PC-9 (cell line): ENCODE measurements at regions not wholly inside any gene's neighbourhood (a gene's known extent, or its start where the extent isn't known, plus 50 kb on each side); places are given as distances from the start of the nearest gene placed in this dataset.
A peak's percentile ranks its signal among the peaks of the same experiment; 100 is the strongest.

ENCODE experiments used
- BruUV-seq: library from RNA; stranded (reverse); fragments of 400-500 nt; replicated peaks from 2 replicates; lab custom pipeline; 2021; lab: Mats Ljungman, UMichigan
- CTCF ChIA-PET: fragments of 300-600 bp; sonication (Branson Sonifier 250); formaldehyde crosslinking; loops from one replicate; lab custom pipeline; 2022; ENCODE audit warnings: antibody characterized with exemption; lab: Charles Lee
- POLR2A ChIA-PET: fragments of 300-600 bp; sonication (Branson Sonifier 250); formaldehyde crosslinking; loops from one replicate; lab custom pipeline; 2022; ENCODE audit warnings: antibody characterized with exemption; ENCODE audit not compliant: unreplicated experiment; lab: Charles Lee
- DNase-seq, 2 experiments: peaks; one replicate each; pipeline versions ENCODE4 v3.0.0 to v3.0.0-alpha.2; 2015 to 2022; ENCODE audit warnings: mixed read lengths in 1 of 2
- H2AFZ ChIP-seq: fragments of 200-600 bp; sonication (generic); 2 replicates; pipeline ENCODE4 v1.8.1; 2017; ENCODE audit warnings: antibody characterized with exemption
- H3F3A ChIP-seq: fragments of 200-600 bp; sonication (generic); 2 replicates; pipeline ENCODE4 v1.8.1; 2017; ENCODE audit warnings: antibody characterized with exemption, mild to moderate bottlenecking, low read depth; ENCODE audit not compliant: insufficient read depth
- H3K27ac ChIP-seq: fragments of 200-600 bp; sonication (generic); 2 replicates; pipeline ENCODE4 v1.6.1; 2016; ENCODE audit warnings: mixed run types
- H3K27me3 ChIP-seq: fragments of 200-600 bp; sonication (generic); 2 replicates; pipeline ENCODE4 v1.6.1; 2016; ENCODE audit warnings: low read depth, mixed run types; ENCODE audit not compliant: insufficient read depth
- H3K36me3 ChIP-seq: fragments of 200-600 bp; sonication (generic); 2 replicates; pipeline ENCODE4 v1.6.1; 2016; ENCODE audit warnings: low read depth, mixed run types
- H3K4me1 ChIP-seq: fragments of 200-600 bp; sonication (generic); replicated peaks from 2 replicates; pipeline ENCODE4 v1.6.1; 2016; ENCODE audit warnings: mixed run types; ENCODE audit not compliant: insufficient read depth
- H3K4me2 ChIP-seq: fragments of 200-600 bp; sonication (generic); 2 replicates; pipeline ENCODE4 v1.6.1; 2017; ENCODE audit warnings: mixed run types
- H3K4me3 ChIP-seq: fragments of 200-600 bp; sonication (generic); 2 replicates; pipeline ENCODE4 v1.6.1; 2016; ENCODE audit warnings: mixed run types
- H3K79me2 ChIP-seq: fragments of 200-600 bp; sonication (generic); 2 replicates; pipeline ENCODE4 v1.6.1; 2017; ENCODE audit warnings: low read depth, mixed run types
- H3K9me2 ChIP-seq: fragments of 200-600 bp; sonication (generic); 2 replicates; pipeline ENCODE4 v1.8.1; 2017; ENCODE audit warnings: mild to moderate bottlenecking; ENCODE audit not compliant: insufficient read depth
- H3K9me3 ChIP-seq: fragments of 200-600 bp; sonication (generic); 2 replicates; pipeline ENCODE4 v1.8.1; 2016; ENCODE audit warnings: low read depth; ENCODE audit not compliant: insufficient read depth
- H4K20me1 ChIP-seq: fragments of 200-600 bp; sonication (generic); 2 replicates; pipeline ENCODE4 v1.8.1; 2017; ENCODE audit not compliant: insufficient read depth
- CTCF ChIP-seq: fragments of 200-600 bp; sonication (generic); conservative IDR thresholded peaks from 2 replicates; pipeline ENCODE4 v1.6.1; 2017; ENCODE audit warnings: mixed run types, antibody characterized with exemption, mild to moderate bottlenecking, moderate library complexity
- EZH2 ChIP-seq: fragments of 200-600 bp; sonication (generic); IDR thresholded peaks from 2 replicates; pipeline ENCODE4 v1.8.0; 2017; ENCODE audit warnings: antibody characterized with exemption, low read depth
- intact Hi-C: fragments of 100-400 bp; cut with micrococcal nuclease; formaldehyde crosslinking; loops from one replicate; pipeline ENCODE4 v1.10.0; 2022; ENCODE audit not compliant: unreplicated experiment

GRCh38 chr13:110000534-110001345 lies 214.4 kb upstream of the IRS2 start:
- Histone ChIP-seq H3K27ac (no peak overlapping the region), H3K36me3 (no peaks in the 10 kb centered on the region), H3K9me3 (no peaks in the 10 kb centered on the region), H3K4me2 (no peak overlapping the region), H2AFZ (no peak overlapping the region), H3K9me2 (no peaks in the 10 kb centered on the region), H3K79me2 (no peaks in the 10 kb centered on the region), H3F3A (peaks cover 23% of the 10 kb centered on the region), H3K27me3 (no peaks in the 10 kb centered on the region), H3K4me1 (peaks cover 52% of the 10 kb centered on the region), H3K4me3 (no peak overlapping the region), H4K20me1 (no peaks in the 10 kb centered on the region)
- TF ChIP-seq EZH2 (no peak), CTCF (no peak)
- intact Hi-C loops = loop anchor here (1.0 to 10.0 kb wide), 2 partner anchors 12 to 1036 kb away; no protein-coding TSS in a partner anchor
- POLR2A ChIA-PET = interaction anchor here (0.6 to 0.7 kb wide), 2 partner anchors 29 to 130 kb away, joined by 5 to 7 read pairs; no protein-coding TSS in a partner anchor
- DNase-seq = no peak
- CTCF ChIA-PET = interaction anchor here (0.6 kb wide), 1 partner anchor 411 kb away, joined by 4 read pairs; no protein-coding TSS in a partner anchor
- BruUV-seq = TSS peak; percentile 84

GRCh38 chr13:109999659-110000533 lies 213.5 kb upstream of the IRS2 start:
- Histone ChIP-seq H2AFZ (no peak overlapping the region), H3F3A (peaks cover 20% of the 10 kb centered on the region), H3K36me3 (no peaks in the 10 kb centered on the region), H3K4me2 (peak overlapping the region; percentile 48), H3K4me1 (peaks cover 50% of the 10 kb centered on the region), H3K27me3 (no peaks in the 10 kb centered on the region), H3K4me3 (no peak overlapping the region), H4K20me1 (no peaks in the 10 kb centered on the region), H3K79me2 (no peaks in the 10 kb centered on the region), H3K9me2 (no peaks in the 10 kb centered on the region), H3K9me3 (no peaks in the 10 kb centered on the region), H3K27ac (no peak overlapping the region)
- peak in 1 of 2 experiments; percentile 65 for DNase-seq
- ChIA-PET CTCF (no interaction called here), POLR2A (interaction anchor here (0.6 kb wide), 2 partner anchors 131 to 714 kb away, joined by 4 to 7 read pairs; no protein-coding TSS in a partner anchor)
- TF ChIP-seq CTCF (no peak), EZH2 (no peak)
- BruUV-seq = no TSS peak
- intact Hi-C loops = loop anchor here (1.0 to 10.0 kb wide), 10 partner anchors 12 to 1085 kb away; partner anchors contain the start of gene IRS2
